Mononuclear cell (primary cell): ENCODE measurements at regions not wholly inside any gene's neighbourhood (a gene's known extent, or its start where the extent isn't known, plus 50 kb on each side); places are given as distances from the start of the nearest gene placed in this dataset.

Experiments used
- H3K27me3 ChIP-seq: 2 replicates; pipeline ENCODE4 v1.6.0; 2011; ENCODE audit warnings: low read length, control low read depth; ENCODE audit not compliant: insufficient read depth
- H3K4me1 ChIP-seq: 2 replicates; pipeline ENCODE4 v1.5.1; 2011; ENCODE audit warnings: mild to moderate bottlenecking, low read length, control low read depth; ENCODE audit not compliant: insufficient read depth
- H3K4me3 ChIP-seq: 2 replicates; pipeline ENCODE4 v1.5.1; 2011; ENCODE audit warnings: mild to moderate bottlenecking, low read length, moderate library complexity
- H3K9me3 ChIP-seq: 2 replicates; pipeline ENCODE4 v1.5.1; 2011; ENCODE audit warnings: low read depth, mild to moderate bottlenecking, control low read depth, low read length

GRCh38 chr17:77457572-77458201 lies 316.9 kb downstream of the SEC14L1 start:
- Histone ChIP-seq H3K9me3 (no peaks in the 10 kb centered on the region), H3K4me3 (peak overlapping the region; percentile 86), H3K4me1 (peaks cover 100% of the 10 kb centered on the region), H3K27me3 (no peaks in the 10 kb centered on the region)

GRCh38 chr17:77458202-77459017 lies 317.6 kb downstream of the SEC14L1 start:
- no peaks in the 10 kb centered on the region for H3K9me3 ChIP-seq
- H3K4me3 ChIP-seq, result no peak overlapping the region
- no peaks in the 10 kb centered on the region for H3K27me3 ChIP-seq
- peaks cover 100% of the 10 kb centered on the region for H3K4me1 ChIP-seq

- Histone ChIP-seq H3K9me3 (no peaks in the 10 kb centered on the region), H3K4me1 (peaks cover 100% of the 10 kb centered on the region), H3K4me3 (no peak overlapping the region), H3K27me3 (no peaks in the 10 kb centered on the region)
Measured at GRCh38 chr17:77459018-77459755, 318.4 kb downstream of the SEC14L1 start.

GRCh38 chr17:77460514-77461046 lies 319.8 kb downstream of the SEC14L1 start:
- Histone ChIP-seq H3K4me3 (peak overlapping the region; percentile 29), H3K4me1 (peaks cover 100% of the 10 kb centered on the region), H3K9me3 (no peaks in the 10 kb centered on the region)

GRCh38 chr17:77461277-77462057 lies 320.7 kb downstream of the SEC14L1 start:
- no peaks in the 10 kb centered on the region for H3K27me3 ChIP-seq
- H3K4me3 ChIP-seq, result no peak overlapping the region
- no peaks in the 10 kb centered on the region for H3K9me3 ChIP-seq
- peaks cover 100% of the 10 kb centered on the region for H3K4me1 ChIP-seq

More at GRCh38 chr17:77460514-77461046, 319.8 kb downstream of the SEC14L1 start:
- no peaks in the 10 kb centered on the region for H3K27me3 ChIP-seq

- H3K4me3 ChIP-seq, result no peak overlapping the region
Measured at GRCh38 chr17:77462090-77462489, 321.3 kb downstream of the SEC14L1 start.

GRCh38 chr17:77462553-77463497 lies 322.1 kb downstream of the SEC14L1 start:
- Histone ChIP-seq H3K4me3 (no peak overlapping the region), H3K27me3 (no peaks in the 10 kb centered on the region), H3K4me1 (peaks cover 100% of the 10 kb centered on the region), H3K9me3 (no peaks in the 10 kb centered on the region)

More at GRCh38 chr17:77462090-77462489, 321.3 kb downstream of the SEC14L1 start:
- Histone ChIP-seq H3K9me3 (no peaks in the 10 kb centered on the region), H3K27me3 (no peaks in the 10 kb centered on the region), H3K4me1 (peaks cover 100% of the 10 kb centered on the region)

GRCh38 chr17:77464988-77465357 lies 324.2 kb downstream of the SEC14L1 start:
- H3K4me1 ChIP-seq, result peaks cover 98% of the 10 kb centered on the region
- no peaks in the 10 kb centered on the region for H3K9me3 ChIP-seq
- H3K27me3 ChIP-seq, result no peaks in the 10 kb centered on the region
- no peak overlapping the region for H3K4me3 ChIP-seq

GRCh38 chr17:77465358-77466041 lies 324.7 kb downstream of the SEC14L1 start:
- H3K4me1 ChIP-seq, result peaks cover 98% of the 10 kb centered on the region
- no peaks in the 10 kb centered on the region for H3K27me3 ChIP-seq
- H3K9me3 ChIP-seq, result no peaks in the 10 kb centered on the region
- no peak overlapping the region for H3K4me3 ChIP-seq

GRCh38 chr17:77466140-77466539 lies 325.4 kb downstream of the SEC14L1 start:
- Histone ChIP-seq H3K4me1 (peaks cover 98% of the 10 kb centered on the region), H3K4me3 (peak overlapping the region; percentile 6), H3K27me3 (no peaks in the 10 kb centered on the region), H3K9me3 (no peaks in the 10 kb centered on the region)

GRCh38 chr17:77466596-77467223 lies 325.9 kb downstream of the SEC14L1 start:
- Histone ChIP-seq H3K9me3 (no peaks in the 10 kb centered on the region), H3K27me3 (no peaks in the 10 kb centered on the region), H3K4me3 (no peak overlapping the region), H3K4me1 (peaks cover 98% of the 10 kb centered on the region)

GRCh38 chr17:77467521-77467920 lies 326.8 kb downstream of the SEC14L1 start:
- Histone ChIP-seq H3K9me3 (no peaks in the 10 kb centered on the region), H3K27me3 (no peaks in the 10 kb centered on the region), H3K4me1 (peaks cover 98% of the 10 kb centered on the region), H3K4me3 (no peak overlapping the region)

GRCh38 chr17:77468897-77469296 lies 328.1 kb downstream of the SEC14L1 start:
- Histone ChIP-seq H3K9me3 (no peaks in the 10 kb centered on the region), H3K4me3 (no peak overlapping the region)

More at GRCh38 chr17:77468897-77469296, 328.1 kb downstream of the SEC14L1 start:
- peaks cover 98% of the 10 kb centered on the region for H3K4me1 ChIP-seq
- no peaks in the 10 kb centered on the region for H3K27me3 ChIP-seq
